ENCODE measurements at regions not wholly inside any gene's neighbourhood (a gene's known extent, or its start where the extent isn't known, plus 50 kb on each side); places are given as distances from the start of the nearest gene placed in this dataset.
"Not testable (repeated sequence)": the region's sequence is repeated elsewhere in the genome, so short reads cannot be mapped to it uniquely, and the experiment has no call there.

DNA sequence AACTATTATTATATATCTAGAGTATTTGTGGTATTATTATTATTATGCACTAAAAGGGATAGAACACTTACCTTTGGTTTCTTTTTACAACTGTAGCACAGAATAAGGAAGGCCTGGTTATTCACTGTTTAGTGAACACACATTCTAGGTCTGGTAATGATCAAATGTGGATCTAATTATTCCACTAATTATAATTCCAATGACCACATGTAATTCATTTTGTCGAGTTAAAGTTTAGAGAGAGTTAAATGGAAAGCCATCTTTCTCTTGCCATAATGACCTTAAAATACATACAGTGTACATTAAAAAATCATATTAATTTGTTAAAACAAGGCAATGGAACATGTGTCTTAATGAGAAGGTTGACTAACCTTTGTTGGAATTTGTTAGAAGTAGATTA lies 147.8 kb downstream of the SEM1 start:
- no peak for DNase-seq (ENCODE audit: low read depth)

GRCh38 chr7:96558530-96558929 lies 151.1 kb downstream of the SEM1 start:
- no peak for DNase-seq (ENCODE audit: low read depth)

DNA sequence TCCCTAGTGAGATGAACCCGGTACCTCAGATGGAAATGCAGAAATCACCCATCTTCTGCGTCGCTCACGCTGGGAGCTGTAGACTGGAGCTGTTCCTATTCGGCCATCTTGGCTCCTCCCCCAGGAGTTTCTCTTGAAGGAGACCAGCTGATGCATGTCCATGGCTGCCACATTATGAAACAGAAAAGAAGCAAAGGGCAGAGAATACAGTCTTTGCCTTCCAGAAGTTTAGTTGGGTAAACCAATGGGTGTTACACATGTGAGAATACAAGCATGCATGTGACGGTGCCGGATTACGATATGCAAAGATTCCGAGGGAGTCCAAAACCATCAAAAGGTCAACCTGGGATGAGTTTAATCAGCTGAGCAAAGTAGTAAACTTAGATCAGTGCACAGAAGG lies 151.6 kb downstream of the SEM1 start:
- no peak for DNase-seq (ENCODE audit: low read depth)

- DNase-seq (ENCODE audit: low read depth) = not testable (repeated sequence)
Measured at GRCh38 chr7:96557598-96557997, 152.0 kb downstream of the SEM1 start.

- DNase-seq (ENCODE audit: low read depth) = no peak
Measured at GRCh38 chr7:96548664-96549063, 161.0 kb downstream of the SEM1 start.

GRCh38 chr7:96547371-96547811 lies 162.3 kb downstream of the SEM1 start:
- no peak for DNase-seq (ENCODE audit: low read depth)

GRCh38 chr7:96546426-96546825 lies 163.2 kb downstream of the SEM1 start:
- DNase-seq (ENCODE audit: low read depth) = no peak

- DNase-seq (ENCODE audit: low read depth) = no peak
Measured at GRCh38 chr7:96539471-96539870, 170.2 kb downstream of the SEM1 start.

DNA sequence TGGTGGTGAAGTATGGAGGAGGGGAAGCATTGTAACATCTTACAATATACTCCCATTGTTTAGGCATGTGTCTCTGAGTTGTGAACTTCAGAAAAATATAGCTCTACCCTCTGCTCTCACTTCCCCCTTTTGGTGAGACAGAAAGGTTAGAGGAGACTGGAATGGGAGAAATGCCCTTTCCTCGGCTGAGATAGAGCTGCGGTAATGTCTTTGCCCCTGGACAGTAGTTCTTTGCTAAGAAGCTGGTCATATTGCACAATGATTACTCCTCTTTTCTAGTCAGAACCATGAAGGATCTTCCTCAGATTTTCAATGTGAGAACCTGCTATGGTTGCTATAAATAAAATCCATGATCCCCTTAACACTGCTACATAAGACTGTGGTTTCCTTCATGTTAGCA lies 171.0 kb downstream of the SEM1 start:
- DNase-seq (ENCODE audit: low read depth) = no peak

DNA sequence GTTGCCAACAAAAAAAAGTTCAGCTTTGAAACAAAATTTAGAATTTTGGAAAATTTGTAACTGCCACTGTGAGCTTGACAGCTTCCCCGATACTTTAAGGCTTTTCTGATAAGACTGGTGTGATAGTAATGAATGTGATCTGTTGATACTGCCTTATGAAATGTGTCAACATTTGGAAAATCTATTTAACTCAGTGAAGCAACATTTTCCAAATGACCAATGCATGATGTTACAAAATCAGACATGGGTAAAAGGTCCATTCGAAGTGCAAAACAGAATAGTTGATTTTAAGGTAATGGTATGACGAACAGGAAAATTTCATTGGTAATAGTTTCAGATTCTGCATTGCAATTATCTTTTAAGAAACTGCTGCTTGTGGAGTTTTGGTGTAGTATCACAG lies 175.4 kb downstream of the SEM1 start:
- no peak for DNase-seq (ENCODE audit: low read depth)

DNA sequence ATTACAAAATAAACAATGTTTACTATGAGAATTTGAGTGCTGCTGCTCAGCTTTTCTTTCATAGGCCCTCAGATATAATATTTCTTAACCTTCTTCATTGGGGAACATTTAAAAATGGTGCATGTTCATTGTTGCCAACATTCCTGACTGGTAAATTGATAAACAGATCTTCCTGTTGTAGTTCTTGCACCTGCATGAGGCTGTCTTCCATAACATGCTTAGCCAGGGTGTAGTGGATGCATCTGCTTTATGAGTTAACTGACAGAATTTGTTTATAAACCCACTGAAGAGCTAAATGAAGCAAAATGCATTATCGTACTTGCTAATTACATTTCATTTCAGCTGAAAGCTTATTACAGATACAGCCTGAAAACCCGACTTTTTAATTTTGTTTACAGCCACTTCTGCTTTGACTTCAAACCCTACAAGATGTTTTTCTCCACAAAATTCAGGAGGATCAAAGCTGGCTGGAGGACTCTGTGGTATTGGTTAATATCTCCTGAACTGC lies 177.2 kb downstream of the SEM1 start:
- no peak for DNase-seq (ENCODE audit: low read depth)

DNA sequence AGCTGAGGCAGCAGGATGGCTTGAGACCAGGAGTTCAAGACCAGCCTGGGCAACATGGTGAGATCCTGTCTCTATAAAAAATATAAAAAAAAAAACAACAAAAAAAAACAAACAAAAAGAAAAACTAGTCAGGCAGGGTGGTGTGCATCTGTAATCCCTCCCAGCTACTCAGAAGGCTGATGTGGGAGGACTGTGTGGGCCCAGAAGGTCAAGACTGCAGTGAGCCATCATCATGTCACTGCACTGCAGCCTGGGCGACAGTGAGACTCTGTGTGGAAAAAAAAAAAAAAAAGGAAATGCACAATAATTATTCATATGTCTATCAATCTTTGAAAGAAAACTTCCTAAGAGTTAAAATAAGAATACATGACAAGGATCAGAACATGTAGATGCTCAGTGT lies 178.3 kb downstream of the SEM1 start:
- DNase-seq (ENCODE audit: low read depth) = no peak

GRCh38 chr7:96530786-96531185 lies 178.9 kb downstream of the SEM1 start:
- DNase-seq (ENCODE audit: low read depth) = no peak

- DNase-seq (ENCODE audit: low read depth) = no peak
Measured at GRCh38 chr7:96527133-96527827, 182.4 kb downstream of the SEM1 start.

DNA sequence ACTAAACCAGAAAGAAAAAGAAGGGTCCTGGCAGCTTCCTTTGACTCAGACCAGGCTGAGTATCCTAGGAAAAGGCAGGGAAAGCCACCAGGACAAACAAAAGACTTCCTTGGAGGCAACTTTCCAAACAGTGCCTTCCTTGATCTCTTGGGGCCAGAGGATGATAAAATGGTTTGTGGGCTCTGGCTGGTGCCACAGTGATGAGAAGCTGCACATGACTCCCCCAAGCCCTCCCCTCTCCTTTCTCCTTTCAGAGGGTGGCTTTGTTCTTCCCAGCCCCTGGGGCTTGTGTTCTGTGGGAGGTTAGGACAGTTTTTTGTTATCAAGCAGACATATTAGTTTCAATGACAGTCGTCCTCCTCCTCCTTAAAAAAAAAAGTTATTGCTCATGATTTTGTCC lies 183.2 kb downstream of the SEM1 start:
- DNase-seq (ENCODE audit: low read depth) = no peak

DNA sequence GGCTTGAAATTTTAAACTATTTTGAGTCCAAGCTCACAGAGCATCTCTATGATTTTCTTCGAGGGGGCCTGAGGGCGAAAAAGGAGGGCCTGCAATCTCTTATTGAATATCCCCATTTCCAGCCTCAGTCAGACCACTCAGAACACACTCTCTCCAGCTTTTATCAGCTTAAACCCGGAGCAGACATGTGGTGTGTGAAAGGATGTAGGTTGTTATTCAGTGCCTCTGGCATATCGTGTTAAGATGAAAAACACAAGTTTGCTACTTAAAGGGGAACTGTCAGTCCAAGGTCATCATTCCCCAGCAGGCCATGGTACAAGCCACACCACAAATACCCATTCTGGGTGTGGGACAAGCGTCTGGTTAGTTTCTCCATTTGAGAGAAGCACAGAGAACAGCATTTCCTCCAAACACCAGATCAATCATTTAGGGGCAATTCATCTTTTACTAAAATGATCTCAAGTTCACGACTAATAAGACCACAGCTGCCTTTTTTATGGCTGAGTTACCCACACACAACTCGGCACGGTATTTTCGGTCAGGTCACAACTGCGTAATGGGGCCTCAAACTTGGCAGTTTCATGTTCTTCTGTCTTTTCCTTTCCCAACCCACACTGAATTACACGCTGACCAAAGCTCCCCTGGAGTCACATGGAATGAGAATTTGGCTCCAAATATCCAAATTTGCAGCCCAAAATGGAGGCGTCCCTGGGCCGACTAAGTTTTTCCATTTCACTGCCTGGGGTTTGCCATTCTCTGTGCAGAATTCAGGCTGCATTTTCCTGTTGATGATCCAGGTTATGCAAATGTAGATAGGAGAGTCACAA lies 188.4 kb downstream of the SEM1 start:
- DNase-seq (ENCODE audit: low read depth) = no peak

DNA sequence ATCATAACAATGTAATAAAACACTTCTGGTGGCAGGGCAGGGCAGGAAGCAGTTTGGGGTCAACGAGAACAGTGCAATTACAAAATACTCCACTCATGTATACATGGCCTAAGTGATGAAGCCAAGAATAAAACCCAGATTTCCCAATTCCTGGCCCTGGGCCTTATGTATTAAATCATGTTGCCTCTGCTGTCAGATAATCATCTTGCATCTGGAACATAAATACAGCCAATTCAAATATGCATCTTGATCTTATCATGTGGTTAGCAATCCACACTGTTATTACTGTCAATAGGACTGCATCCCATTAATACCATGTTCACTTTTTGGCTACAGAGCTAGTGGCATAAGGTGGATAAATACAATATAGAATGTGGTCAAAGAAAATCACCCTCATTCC lies 186.5 kb upstream of the SLC25A13 start:
- DNase-seq (ENCODE audit: low read depth) = no peak

DNA sequence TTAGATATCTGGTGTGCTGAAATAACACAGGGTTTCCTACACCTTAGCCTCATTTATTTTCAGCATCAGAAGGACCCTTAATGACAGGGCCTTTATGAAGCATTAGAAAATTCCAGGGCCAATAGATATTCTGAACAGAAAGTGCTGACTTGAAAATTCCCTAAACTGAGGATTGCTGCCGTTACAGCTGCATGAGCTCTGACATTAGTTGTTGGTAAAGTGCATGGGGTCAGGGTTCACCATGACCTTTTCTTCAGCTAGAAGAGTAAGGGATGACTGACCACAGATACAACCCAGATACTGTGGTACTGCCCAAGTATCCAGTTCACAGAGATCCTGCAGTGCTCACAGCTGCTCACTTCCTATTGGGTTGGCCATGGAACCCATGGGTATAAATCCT lies 181.7 kb upstream of the SLC25A13 start:
- no peak for DNase-seq (ENCODE audit: low read depth)

DNA sequence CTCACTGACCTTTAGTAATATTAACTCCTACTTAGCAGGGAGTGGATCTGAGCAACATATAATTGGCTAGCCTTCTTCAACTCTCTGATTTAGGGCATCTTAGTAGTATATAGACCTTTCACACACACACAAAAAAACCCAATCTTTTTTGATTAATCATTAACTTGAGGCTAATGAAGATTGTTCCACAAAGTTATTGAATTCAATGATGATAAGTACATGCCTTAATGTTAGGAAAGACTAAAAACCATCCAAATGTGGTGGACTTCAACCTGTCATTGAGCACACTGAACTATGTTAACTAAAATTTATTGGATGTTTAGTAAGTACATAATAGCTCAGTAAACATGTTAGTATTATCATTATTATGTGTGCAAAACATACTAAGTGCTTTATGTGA lies 179.4 kb upstream of the SLC25A13 start:
- no peak for DNase-seq (ENCODE audit: low read depth)

DNA sequence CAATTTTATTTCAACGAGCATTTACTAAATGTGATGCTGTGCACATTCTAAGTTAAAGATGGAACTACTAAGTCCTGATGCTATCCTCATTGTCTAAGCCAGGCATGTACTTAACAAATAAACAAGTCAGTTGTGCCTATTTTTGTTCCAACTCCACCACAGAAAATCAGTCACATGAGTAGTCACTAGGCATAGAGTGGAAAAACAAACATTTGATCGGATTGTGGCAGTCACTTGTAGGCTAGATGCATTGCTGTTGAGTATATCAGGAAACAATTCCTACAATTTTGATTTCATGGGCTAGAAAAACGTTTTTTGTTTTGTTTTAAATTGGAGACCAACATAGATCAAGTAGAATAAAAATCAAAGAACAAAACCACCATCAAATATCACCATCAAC lies 177.6 kb upstream of the SLC25A13 start:
- DNase-seq (ENCODE audit: low read depth) = no peak

DNA sequence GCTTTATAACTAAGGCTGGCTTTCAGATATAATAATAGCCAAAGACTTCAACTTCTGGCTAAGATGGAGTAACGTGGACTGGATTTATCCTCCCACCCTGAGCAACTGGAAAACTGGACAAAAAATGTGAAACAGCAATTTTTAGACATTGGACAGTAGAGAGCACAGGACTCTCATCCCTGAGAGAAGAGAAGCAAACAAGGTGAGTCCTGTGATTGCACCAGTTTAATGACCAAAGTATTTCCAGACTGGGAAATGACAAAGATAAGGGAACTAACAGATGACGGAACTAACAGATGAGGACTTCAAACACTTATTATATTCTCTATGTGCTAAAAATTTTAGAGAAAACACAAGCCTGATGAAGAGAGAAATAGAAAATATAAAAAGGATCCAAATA lies 175.7 kb upstream of the SLC25A13 start:
- no peak for DNase-seq (ENCODE audit: low read depth)

- DNase-seq (ENCODE audit: low read depth) = no peak
Measured at GRCh38 chr7:96495751-96496216, 173.9 kb upstream of the SLC25A13 start.

DNA sequence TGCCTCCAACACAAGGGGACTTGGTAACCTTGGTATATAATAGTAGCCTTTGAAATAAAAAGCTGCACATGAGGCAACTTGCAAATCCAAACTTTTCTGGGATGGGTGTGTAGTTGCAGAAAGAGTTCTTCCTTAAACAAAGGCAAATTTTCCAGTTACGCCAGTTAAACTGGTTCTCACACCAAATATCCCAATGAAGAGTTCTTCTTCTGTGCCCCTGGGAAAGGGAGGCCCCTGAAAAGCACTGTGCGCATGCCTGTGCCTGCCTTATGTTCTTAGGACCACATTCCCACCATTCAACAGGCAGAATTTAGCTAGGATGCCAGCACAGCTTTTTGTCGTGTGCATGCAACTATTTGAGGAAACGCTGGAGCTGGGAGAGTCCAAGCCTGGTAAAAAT lies 164.8 kb upstream of the SLC25A13 start:
- DNase-seq (ENCODE audit: low read depth) = no peak

Data from activated T-cell treated with anti-CD3 and anti-CD28 coated beads for 24 hours (primary cell).